ENCODE measurements at regions not wholly inside any gene's neighbourhood (a gene's known extent, or its start where the extent isn't known, plus 50 kb on each side); places are given as distances from the start of the nearest gene placed in this dataset.
"Not testable (repeated sequence)": the region's sequence is repeated elsewhere in the genome, so short reads cannot be mapped to it uniquely, and the experiment has no call there.

DNA sequence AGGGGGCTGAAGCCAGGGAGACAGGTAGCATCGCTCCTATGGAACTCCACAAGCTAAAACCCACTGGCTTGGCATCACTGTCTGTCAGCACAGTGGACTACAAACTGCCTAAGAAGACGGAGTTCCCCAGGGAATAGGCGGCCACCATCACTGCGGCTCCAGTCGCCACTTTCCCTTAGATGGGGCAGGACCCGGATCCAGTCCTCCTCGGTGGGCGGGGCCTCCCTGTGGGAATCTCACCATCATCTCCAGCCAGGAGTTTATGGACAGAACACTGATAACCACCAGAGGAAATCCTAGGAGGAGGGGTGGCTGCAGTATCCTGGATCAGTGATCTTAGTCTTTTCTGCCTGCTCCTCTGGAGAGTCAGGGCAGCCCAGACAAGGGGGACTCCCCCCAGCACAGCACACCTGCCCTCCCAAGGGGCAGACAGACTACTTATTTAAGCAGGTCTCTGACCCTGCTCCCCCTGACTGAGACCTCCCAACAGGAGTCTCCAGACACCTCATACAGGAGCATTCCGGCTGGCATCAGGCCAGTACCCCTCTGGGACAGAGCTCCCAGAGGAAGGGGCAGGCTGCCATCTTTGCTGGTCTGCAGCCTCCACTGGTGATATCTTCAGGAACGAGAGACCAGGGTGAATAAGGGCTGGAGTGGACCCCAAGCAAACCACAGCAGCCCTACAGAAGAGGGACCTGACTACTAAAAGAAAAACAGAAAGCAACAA, 435.6 kb upstream of the RASGRP1 start:
- no peak for FAIRE-seq
- TF ChIP-seq, protein P1, sequence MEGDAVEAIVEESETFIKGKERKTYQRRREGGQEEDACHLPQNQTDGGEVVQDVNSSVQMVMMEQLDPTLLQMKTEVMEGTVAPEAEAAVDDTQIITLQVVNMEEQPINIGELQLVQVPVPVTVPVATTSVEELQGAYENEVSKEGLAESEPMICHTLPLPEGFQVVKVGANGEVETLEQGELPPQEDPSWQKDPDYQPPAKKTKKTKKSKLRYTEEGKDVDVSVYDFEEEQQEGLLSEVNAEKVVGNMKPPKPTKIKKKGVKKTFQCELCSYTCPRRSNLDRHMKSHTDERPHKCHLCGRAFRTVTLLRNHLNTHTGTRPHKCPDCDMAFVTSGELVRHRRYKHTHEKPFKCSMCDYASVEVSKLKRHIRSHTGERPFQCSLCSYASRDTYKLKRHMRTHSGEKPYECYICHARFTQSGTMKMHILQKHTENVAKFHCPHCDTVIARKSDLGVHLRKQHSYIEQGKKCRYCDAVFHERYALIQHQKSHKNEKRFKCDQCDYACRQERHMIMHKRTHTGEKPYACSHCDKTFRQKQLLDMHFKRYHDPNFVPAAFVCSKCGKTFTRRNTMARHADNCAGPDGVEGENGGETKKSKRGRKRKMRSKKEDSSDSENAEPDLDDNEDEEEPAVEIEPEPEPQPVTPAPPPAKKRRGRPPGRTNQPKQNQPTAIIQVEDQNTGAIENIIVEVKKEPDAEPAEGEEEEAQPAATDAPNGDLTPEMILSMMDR (IDR thresholded peaks at IDR 0.05; ENCODE audit: insufficient read depth, missing control alignments) = no peak
- DNase-seq (ENCODE audit: insufficient read length, low spot score) = no peak

DNA sequence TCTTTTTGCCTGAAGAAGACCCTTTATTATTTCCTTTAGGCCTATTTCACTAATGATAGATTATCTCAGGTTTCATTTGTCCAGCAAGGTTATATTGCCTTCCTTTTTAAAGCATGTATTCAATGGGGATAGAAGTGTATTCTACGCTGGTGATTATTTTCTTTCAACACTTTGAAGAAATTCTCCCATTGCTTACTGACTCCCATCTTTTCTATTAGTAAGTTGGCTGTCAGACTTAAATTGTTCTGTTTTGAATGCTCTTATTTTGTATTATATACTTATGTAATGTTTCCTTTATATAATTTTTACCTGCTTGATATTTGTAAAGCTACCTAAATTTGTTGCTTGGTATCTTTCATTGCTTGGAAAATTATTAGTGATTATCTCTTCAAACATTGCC, 445.1 kb upstream of the RASGRP1 start:
- FAIRE-seq (no peak), DNase-seq (ENCODE audit: insufficient read length, low spot score) (no peak)
- TF ChIP-seq, protein P1 (IDR thresholded peaks at IDR 0.05; ENCODE audit: insufficient read depth, missing control alignments) = no peak

DNA sequence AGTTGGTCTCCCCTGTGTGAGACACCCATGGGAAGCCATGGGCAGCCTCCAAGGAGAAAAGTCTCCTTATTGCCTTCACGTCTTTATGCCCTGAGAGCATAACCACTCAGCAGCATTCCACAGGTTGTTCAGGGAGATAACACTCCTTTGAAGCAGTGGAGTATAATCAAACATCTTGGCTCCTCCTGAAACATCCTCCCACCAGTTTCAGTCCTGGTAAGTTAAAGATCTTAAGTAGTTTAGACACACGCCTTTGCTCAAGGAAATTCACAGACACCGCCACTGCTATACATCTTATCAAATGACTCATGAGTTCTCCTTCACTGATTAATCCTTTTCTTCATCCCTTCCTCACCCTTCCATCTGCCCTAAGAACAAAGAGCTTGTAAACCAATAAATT, 446.5 kb upstream of the RASGRP1 start:
- not testable (repeated sequence) for FAIRE-seq; DNase-seq (ENCODE audit: insufficient read length, low spot score)

DNA sequence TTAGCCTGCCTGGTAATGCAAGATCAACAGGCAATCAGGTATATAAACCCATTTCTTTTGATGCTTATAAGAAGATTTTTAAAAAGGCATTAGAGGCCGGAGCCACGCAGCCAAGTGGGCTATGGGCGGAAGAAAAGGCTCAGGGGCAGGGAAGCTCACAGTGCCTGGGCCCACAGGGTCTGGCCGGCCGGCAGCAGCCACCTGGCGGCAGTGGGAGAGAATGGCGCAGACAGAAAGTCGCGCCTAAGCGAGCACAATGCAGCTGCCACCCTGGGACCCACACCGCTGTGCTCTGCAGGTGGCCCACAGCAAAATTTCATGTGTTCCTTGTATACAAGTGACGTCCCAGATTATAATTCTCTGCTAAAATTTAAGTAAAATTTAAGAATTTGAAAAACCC, 448.6 kb upstream of the RASGRP1 start:
- DNase-seq (ENCODE audit: insufficient read length, low spot score) (no peak), FAIRE-seq (no peak)
- TF ChIP-seq, protein P1 (IDR thresholded peaks at IDR 0.05; ENCODE audit: insufficient read depth, missing control alignments) = no peak

DNA sequence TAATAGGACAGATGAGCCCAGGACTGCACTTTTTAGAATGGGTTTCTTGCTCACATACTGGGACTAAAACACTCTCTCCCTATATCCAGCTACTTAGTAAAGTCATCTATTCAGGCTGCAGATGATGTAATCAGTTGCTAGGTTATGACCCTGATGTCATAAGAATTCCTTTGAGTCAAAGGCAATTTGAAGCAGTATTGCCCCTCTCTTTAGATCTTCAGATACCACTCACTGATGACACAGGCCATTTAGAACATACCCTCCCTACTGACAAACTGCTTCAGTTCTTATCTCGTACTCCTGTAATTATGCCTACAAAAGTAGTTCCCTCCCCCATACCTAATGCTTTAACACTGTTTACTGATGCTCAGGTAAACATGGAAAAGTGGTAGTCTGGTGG, 450.1 kb upstream of the RASGRP1 start:
- TF ChIP-seq, protein P1 (IDR thresholded peaks at IDR 0.05; ENCODE audit: insufficient read depth, missing control alignments) = no peak
- no peak for FAIRE-seq
- no peak for DNase-seq (ENCODE audit: insufficient read length, low spot score)

DNA sequence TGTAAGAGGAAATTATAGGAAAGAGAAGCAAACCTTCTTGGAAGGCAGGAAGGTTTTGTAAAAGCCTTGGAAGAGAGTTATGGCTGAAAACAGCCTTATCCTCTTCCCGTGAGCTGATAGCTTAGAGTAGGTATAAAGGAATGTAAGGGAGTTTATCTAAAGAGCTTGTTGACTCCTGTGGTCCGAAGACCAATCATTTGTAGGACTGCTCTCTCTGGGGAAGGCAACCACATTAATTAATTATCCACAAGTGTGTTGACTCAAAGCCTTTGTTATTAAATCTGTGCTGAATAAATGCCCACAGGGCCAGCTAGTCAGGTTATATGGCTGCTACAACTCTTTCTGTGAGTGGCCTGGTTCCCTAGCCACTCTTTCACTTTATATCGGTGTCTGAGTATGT, 452.1 kb upstream of the RASGRP1 start:
- DNase-seq (ENCODE audit: insufficient read length, low spot score) (no peak), FAIRE-seq (no peak)
- TF ChIP-seq, protein P1 (IDR thresholded peaks at IDR 0.05; ENCODE audit: insufficient read depth, missing control alignments) = no peak

DNA sequence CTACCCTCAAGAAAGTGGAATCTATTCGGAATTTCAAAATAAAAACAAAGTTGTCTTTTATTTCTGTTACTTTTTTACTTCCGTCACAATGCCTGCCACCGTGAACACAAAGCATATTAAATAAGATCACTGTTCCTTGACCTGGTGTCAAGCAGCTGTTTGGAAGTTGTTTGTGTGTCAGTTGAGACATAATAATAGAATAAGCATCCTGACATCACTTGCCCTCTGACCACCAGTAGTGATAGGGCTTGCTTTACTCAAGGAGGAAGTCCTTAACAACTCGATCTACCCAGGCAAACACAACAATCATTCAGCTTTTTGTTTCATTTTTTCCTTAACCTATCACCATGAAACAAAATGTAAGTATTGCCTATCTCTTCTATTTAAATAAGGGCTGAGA, 454.4 kb upstream of the RASGRP1 start:
- FAIRE-seq (no peak), DNase-seq (ENCODE audit: insufficient read length, low spot score) (no peak)
- TF ChIP-seq, protein P1 (IDR thresholded peaks at IDR 0.05; ENCODE audit: insufficient read depth, missing control alignments) = no peak

DNA sequence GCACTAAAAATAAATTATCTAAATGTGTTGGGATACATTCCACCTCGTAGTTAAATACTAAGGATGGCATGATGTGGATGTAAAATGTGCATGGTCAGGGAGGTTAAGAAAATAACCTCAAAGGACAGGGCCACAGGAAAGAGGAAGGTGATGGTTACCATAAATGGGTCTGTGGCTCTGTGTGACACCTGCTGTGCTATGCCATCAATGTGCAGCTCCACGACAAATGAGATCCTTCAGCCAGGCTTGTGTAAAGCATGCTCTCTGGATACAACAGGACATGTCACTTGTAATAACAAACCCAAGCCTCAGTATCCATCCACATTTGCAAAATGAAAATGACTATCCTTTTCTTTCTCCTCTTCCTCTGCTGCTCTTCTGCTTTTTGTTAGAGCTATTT, 456.7 kb upstream of the RASGRP1 start:
- FAIRE-seq (no peak), DNase-seq (ENCODE audit: insufficient read length, low spot score) (no peak)
- TF ChIP-seq, protein P1 (IDR thresholded peaks at IDR 0.05; ENCODE audit: insufficient read depth, missing control alignments) = no peak

Measured in D721Med (cell line).